ENCODE measurements at regions not wholly inside any gene's neighbourhood (a gene's known extent, or its start where the extent isn't known, plus 50 kb on each side); places are given as distances from the start of the nearest gene placed in this dataset.

DNA sequence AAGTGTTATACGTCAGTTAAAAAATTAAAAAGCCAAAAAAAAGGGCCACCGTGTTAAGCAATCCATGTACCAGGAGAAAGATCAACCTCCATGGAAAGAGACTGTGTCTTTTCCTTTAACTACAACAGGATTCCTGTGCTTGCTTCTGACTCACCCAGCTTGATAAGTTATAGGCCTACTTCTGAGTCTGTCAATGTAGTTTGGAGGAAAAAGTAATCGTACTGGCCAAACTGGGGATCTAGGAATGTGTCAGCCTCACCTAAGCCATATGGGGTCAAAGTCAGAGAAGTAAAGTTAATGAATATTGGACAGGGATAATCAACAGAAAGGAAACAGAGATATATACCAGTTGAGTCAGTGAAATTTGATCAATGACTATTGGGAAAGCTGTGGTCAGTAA is 470.8 kb upstream of the SLIT2 start:
- no peak for DNase-seq (ENCODE audit: low read depth)

DNA sequence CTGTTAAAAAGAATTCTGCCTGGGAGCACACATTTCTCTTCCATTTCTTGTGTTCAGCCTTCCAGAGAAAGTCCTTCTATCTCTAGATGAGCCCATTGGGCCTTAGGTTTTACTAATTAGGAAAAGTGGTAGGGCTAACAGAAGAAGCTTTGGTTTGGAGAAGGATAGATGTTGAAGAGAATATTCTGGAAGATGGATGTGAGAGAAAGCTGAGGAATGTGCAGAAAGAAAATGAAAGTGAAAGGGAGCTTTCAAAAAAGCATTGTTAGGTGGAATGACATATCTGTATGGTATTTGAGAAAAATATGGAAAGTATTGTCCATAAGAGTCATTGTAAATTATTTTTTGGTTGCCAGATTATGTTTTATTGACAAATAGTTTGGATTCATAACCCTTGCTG is 474.8 kb upstream of the SLIT2 start:
- DNase-seq (ENCODE audit: low read depth) = no peak

- DNase-seq (ENCODE audit: low read depth) = no peak
Observed at GRCh38 chr4:19776021-19776459, 475.7 kb upstream of the SLIT2 start.

DNA sequence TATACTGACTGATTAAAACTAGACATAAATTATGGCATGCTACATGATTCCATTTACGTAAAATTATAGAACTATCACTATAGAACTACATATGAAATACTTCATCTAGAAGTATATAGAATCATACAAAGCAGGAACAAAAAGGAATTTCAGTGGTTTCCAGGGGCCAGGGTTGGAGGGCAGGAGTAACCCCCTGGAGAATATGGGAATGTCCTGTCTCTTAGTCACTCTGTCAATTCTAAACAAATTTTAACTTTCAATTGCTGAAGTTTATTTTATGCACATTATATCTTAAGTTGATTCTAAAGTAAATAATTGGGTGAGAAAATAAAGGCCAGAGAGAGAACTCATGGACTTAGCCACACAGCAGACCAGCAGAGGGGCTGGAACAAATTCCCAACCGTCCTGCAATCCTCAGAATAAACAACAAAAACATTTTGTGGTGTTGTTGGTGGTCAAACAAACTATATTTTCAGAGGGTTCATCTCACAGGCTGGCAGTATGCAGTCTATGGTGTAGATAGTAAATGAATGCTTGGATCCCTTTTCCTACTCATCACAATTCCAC is 476.9 kb upstream of the SLIT2 start:
- no peak for DNase-seq (ENCODE audit: low read depth)

GRCh38 chr4:19772581-19772980 is 479.1 kb upstream of the SLIT2 start:
- DNase-seq (ENCODE audit: low read depth) = no peak

DNA sequence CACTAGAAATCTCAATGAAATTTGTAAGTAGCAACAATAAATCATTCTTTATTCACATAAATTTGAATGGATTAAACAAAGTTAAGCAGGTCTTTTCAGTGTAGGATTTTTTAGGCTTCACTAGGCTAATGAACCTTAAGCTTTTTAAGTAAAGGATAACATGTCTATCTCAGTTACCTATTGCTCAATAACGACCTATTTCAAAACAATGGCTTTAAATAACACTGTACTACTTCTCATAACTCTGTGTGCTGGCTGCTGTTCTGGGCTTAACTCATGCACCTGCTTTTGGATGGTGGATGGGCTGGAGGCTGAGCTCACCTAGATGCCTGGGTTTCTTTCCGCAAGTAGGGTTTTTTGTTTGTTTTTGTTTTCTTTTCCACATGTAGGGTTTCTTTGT is 495.0 kb upstream of the SLIT2 start:
- DNase-seq (ENCODE audit: low read depth) = no peak

- no peak for DNase-seq (ENCODE audit: low read depth)
Observed at GRCh38 chr4:19752599-19752998, 499.1 kb upstream of the SLIT2 start.

DNA sequence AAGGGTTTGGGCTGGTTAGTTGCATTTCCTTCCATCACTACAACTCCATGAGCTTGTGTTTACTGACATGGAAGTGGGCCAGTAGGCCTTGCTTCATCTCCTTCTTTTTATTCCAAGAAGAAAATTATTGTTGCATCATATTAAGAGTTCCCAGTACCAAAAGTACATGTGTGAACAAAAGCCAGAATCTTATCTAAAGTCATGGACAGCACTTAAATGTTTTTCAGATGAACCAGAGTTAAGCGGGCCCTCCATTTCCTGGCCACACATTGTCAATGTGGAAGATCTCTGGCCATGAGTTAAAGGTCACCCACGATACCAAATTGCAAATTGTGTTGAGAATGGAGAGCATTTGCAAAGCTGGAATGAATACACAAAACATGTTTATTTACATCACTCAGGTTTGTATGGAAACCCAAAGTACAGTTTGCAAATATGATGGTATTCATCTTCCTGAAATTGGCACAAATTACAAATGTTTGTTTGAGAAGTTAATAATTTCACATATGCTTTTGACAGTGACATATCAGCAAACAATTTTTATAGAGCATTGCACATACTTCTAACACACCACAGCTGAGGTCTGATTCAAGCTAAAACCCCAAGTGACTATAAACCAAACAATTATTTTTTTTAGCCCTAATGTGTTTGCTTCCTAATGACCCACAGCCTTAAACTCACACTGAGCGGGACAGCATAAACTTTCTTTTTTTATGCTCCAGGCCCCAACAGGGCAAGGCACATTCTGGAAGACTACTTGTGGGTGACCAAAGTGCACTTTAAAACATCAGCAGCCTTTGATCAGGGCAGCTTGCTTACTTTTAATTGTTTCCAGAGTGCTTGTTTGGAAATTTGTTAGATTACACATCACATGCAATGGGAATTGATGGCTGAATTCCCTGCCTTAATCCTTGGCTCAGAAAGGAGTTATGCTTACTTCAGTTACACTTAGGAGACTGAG is 502.9 kb upstream of the SLIT2 start:
- DNase-seq (ENCODE audit: low read depth) = no peak

- DNase-seq (ENCODE audit: low read depth) = no peak
Observed at GRCh38 chr4:19746377-19746776, 505.3 kb upstream of the SLIT2 start.

- no peak for DNase-seq (ENCODE audit: low read depth)
Observed at GRCh38 chr4:19743115-19743638, 508.5 kb upstream of the SLIT2 start.

DNA sequence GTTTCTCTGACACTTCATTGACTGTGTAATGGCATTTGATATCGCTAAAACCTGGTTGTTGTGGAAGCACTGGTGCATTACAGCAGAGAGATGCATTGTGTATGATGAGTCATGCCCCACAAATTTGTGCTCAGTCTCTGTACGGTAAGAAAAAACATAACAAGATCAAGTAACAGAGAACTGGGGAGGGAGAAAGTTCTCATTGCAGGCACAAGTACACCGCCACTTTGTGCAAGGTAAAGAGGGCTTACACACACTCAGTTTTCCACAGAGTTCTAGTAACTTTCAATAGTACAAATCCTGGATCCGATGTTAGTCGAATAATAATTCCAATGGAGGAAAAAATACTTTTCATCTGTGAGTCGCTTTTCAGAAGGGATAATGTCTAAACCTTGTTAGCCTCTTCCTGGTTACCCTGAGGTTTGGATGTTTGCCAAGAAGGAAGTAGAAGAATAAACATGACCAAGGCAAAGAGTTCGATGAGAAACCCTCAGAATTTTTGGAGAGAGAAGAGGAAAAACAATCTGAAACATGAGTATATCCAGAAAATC is 512.5 kb upstream of the SLIT2 start:
- no peak for DNase-seq (ENCODE audit: low read depth)

GRCh38 chr4:19736968-19737756 is 514.5 kb upstream of the SLIT2 start:
- no peak for DNase-seq (ENCODE audit: low read depth)

GRCh38 chr4:19735012-19735411 is 516.7 kb upstream of the SLIT2 start:
- no peak for DNase-seq (ENCODE audit: low read depth)

DNA sequence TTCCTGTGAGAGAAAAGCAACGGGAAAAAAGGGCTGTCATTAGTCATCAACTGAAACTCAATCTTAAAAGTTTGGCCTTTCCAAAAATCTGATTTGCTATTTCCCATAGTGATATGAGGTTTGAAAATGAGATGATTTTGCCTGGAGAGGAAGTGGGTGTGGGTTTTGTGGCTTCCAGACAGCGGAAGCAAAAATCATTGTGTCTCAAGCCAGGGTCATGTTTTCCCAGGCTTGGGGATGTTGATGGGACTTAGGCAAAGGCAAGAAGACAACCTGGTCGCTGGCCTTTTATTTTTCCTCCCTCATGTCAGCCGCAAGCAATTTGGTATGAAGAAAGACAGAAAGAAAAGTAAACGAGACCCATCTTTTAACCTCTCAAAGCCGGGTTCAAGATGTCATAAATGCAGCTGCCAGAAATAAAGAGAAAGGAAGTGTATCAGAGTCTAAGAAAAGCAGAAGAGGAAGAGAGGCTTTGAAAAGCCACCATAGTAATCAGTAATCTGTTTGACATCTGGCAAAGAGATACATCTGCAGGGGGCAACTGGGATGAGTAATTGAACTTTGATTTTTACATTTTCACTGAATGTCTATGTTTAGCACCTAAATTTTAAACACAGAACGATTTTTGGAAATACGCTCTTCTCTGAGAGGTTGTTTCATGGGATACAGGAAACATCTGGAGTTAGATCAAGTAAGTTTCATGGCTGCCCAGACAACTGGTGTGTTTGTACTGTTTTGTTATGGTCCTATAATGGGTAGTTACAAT is 521.6 kb upstream of the SLIT2 start:
- DNase-seq (ENCODE audit: low read depth) = no peak

DNA sequence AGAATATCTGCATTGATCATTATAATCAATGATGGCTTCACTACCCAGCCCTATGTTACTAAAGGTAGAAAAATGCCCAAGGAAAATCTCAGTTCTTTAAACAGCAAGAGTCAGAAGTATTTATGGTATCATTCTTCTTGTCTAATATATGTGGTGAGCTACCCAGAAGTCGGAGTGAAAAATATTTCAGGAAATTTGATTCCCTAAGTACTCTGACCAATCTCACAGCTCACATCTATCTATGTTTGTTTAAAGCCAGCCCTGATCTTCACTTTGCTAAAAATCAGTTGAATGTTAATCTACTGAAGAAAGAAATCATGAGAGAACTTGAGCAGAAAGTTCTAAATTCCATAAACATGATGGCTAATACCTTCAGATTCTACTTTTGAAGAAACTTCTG is 522.9 kb upstream of the SLIT2 start:
- DNase-seq (ENCODE audit: low read depth) = no peak

DNA sequence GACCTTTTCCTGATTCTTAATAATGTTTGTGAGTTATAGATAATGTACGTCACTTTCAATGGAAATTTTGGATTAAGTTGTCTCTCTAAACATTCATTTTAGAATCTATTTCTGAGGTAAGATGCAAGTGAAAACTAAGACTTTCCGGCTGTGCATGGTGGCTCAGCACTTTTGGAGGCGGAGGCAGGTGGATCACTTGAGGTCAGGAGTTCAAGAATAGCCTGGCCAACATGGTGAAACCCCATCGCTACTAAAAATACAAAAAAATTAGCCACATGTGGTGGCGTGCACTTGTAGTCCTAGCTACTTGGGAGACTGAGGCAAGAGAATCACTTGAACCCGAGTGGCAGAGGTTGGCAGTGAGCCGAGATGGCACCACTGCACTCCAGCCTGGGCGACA is 524.6 kb upstream of the SLIT2 start:
- DNase-seq (ENCODE audit: low read depth) = no peak

GRCh38 chr4:19725130-19725529 is 526.6 kb upstream of the SLIT2 start:
- no peak for DNase-seq (ENCODE audit: low read depth)

- DNase-seq (ENCODE audit: low read depth) = no peak
Observed at GRCh38 chr4:19722404-19722803, 529.3 kb upstream of the SLIT2 start.

DNA sequence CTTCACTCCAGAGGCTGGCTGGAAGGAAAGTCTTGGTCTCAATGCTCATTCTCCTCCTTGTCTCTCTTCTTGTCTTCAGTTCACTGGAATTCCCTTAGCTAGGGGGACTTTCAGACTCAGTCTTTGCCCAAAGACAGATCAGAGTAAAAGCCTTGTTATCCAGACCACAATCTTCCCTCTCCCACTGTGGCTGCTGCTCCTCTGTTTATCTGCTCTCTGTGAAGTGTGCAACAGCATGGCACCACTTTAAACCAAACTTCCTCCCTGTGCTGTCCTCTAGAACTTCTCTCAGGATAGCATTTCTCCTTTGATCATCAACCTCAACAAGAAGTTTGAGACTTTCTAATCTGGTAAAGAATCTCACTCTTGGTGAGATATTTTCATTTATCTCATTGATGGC is 530.1 kb upstream of the SLIT2 start:
- DNase-seq (ENCODE audit: low read depth) = no peak

DNA sequence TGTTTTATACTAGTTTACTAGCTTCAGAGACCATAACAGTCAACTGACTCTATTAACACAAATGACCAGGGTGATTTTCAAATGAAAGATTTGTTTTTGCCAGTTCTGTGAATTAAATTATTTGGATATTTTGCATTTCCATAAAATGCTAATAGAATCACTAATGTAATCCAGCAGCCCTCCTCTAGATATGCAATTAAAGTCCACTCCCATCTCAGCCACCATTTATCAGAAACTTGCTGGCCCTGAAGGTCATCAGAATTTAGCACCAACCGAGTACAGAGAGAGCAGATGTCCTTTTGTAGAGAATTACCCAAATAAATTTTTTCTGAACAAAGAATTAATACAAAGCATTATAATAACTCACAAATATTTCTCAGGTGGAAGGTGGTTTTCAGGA is 531.1 kb upstream of the SLIT2 start:
- no peak for DNase-seq (ENCODE audit: low read depth)

- no peak for DNase-seq (ENCODE audit: low read depth)
Observed at GRCh38 chr4:19720190-19720589, 531.5 kb upstream of the SLIT2 start.

- DNase-seq (ENCODE audit: low read depth) = no peak
Observed at GRCh38 chr4:19711871-19712270, 539.8 kb upstream of the SLIT2 start.
